K562 (cell line): ENCODE measurements at regions not wholly inside any gene's neighbourhood (a gene's known extent, or its start where the extent isn't known, plus 50 kb on each side); places are given as distances from the start of the nearest gene placed in this dataset.
A peak's percentile ranks its signal among the peaks of the same experiment; 100 is the strongest.

Experiments used
- ATAC-seq: fragments of 200-7000 bp; cut with Tn5 transposase; 3 replicates; pipeline ENCODE4 v1.9.1; 2020; ENCODE audit warnings: moderate library complexity
- BruUV-seq: library from RNA; stranded (reverse); fragments of 400-500 nt; replicated peaks from 2 replicates; lab custom pipeline; 2021; lab: Mats Ljungman, UMichigan
- CTCF ChIA-PET: fragments of 300-600 bp; formaldehyde crosslinking; extraction: SDS; loops from one replicate; lab custom pipeline; 2021; ENCODE audit warnings: low intra/inter-chr PET ratio; lab: Yijun Ruan, JAX
- POLR2A ChIA-PET: fragments of 300-600, 350-650 bp; sonication (Branson Sonifier 250); formaldehyde crosslinking; extraction: SDS; loops from one replicate; lab custom pipeline; 2021; ENCODE audit warnings: antibody characterized with exemption, inconsistent platforms; lab: Yijun Ruan, JAX
- DNase-seq, 4 experiments: peaks; one replicate each; pipeline versions ENCODE4 v3.0.0 to v3.0.0-alpha.2; 2011 to 2018; ENCODE audit warnings: low spot score in 3 of 4, mixed read lengths in 3 of 4; ENCODE audit errors: extremely low read depth in 1 of 4
- FAIRE-seq: peaks from 2 replicates; lab custom pipeline; 2011; peaks lifted over from hg19 to GRCh38; lab: Jason Lieb, UNC
- H2AFZ ChIP-seq: 2 replicates; pipeline ENCODE4 v1.6.0; 2011; ENCODE audit warnings: low read depth, low read length, control low read depth, inconsistent platforms
- H3K27ac ChIP-seq: fragments of 200-600 bp; 3 replicates; pipeline ENCODE4 v1.8.0; 2011; ENCODE audit warnings: low read depth, mild to moderate bottlenecking, control low read depth, inconsistent platforms, low read length, moderate library complexity, mixed read lengths; ENCODE audit errors: extremely low read depth
- H3K27me3 ChIP-seq, 2 experiments: fragments of 300-600 bp in 1 of 2; 2 replicates in 1 of 2; 3 replicates in 1 of 2; pipeline versions ENCODE4 v1.6.0 to v1.8.0; 2011; ENCODE audit warnings: inconsistent platforms in 2 of 2, low read length in 2 of 2, mild to moderate bottlenecking in 1 of 2, mixed read lengths in 1 of 2, moderate library complexity in 1 of 2; ENCODE audit not compliant: control insufficient read depth in 2 of 2, insufficient read depth in 2 of 2
- H3K36me3 ChIP-seq: fragments of 300-600 bp; 3 replicates; pipeline ENCODE4 v1.8.0; 2011; ENCODE audit warnings: mild to moderate bottlenecking, low read length, inconsistent platforms; ENCODE audit not compliant: control insufficient read depth, insufficient read depth
- H3K4me1 ChIP-seq, 2 experiments: fragments of 200-600 bp in 1 of 2; replicated peaks in 1 of 2; 2 replicates in 1 of 2; 3 replicates in 1 of 2; pipeline versions ENCODE4 v1.5.1 to v1.8.0; 2011; ENCODE audit warnings: inconsistent platforms in 2 of 2, low read length in 2 of 2, mild to moderate bottlenecking in 1 of 2, mixed read lengths in 1 of 2, moderate library complexity in 1 of 2; ENCODE audit not compliant: control insufficient read depth in 2 of 2, insufficient read depth in 2 of 2
- H3K4me2 ChIP-seq: 2 replicates; pipeline ENCODE4 v1.6.1; 2011; ENCODE audit warnings: low read length, control low read depth, inconsistent platforms, mixed read lengths; ENCODE audit not compliant: insufficient read depth
- H3K4me3 ChIP-seq: fragments of 200-600 bp; sonication (generic), shearing (Covaris generic); 2 replicates; pipeline ENCODE4 v1.5.1; 2016; ENCODE audit warnings: control low read depth, inconsistent platforms
- H3K79me2 ChIP-seq: fragments of 200-600 bp; 3 replicates; pipeline ENCODE4 v1.8.0; 2011; ENCODE audit warnings: low read length, inconsistent platforms; ENCODE audit not compliant: control insufficient read depth, insufficient read depth
- H3K9ac ChIP-seq, 2 experiments: 2 replicates each; pipeline versions ENCODE4 v1.6.0 to v1.6.1; 2011; ENCODE audit warnings: low read depth in 2 of 2, low read length in 2 of 2, control low read depth in 1 of 2, inconsistent platforms in 1 of 2, mild to moderate bottlenecking in 1 of 2, mixed read lengths in 1 of 2; ENCODE audit not compliant: insufficient read depth in 1 of 2
- H3K9me1 ChIP-seq: one replicate; pipeline ENCODE4 v1.6.0; 2011; ENCODE audit warnings: inconsistent platforms, mild to moderate bottlenecking, low read length, moderate library complexity; ENCODE audit not compliant: control insufficient read depth, insufficient read depth
- H3K9me3 ChIP-seq: replicated peaks from 2 replicates; pipeline ENCODE4 v1.5.1; 2011; ENCODE audit warnings: low read depth, low read length, inconsistent platforms; ENCODE audit not compliant: control insufficient read depth, insufficient read depth
- H4K20me1 ChIP-seq: replicated peaks from 2 replicates; pipeline ENCODE4 v1.6.1; 2011; ENCODE audit warnings: low read length, inconsistent platforms, mixed read lengths; ENCODE audit not compliant: control insufficient read depth, insufficient read depth
- ARID1B ChIP-seq: fragments of 450-650 bp; IDR thresholded peaks from 2 replicates; pipeline ENCODE4 v1.6.1; 2016; ENCODE audit warnings: antibody characterized with exemption, mild to moderate bottlenecking, inconsistent platforms
- ATF7 ChIP-seq: fragments of 450-650 bp; IDR thresholded peaks from 2 replicates; pipeline ENCODE4 v1.7.1; 2014; ENCODE audit warnings: mild to moderate bottlenecking, moderate library complexity
- C11orf30 ChIP-seq: fragments of 450-650 bp; IDR thresholded peaks from 2 replicates; pipeline ENCODE4 v1.6.1; 2016; ENCODE audit warnings: low read depth, mild to moderate bottlenecking
- CHD4 ChIP-seq: fragments of 200-600 bp; sonication (generic); IDR thresholded peaks from 3 replicates; pipeline ENCODE4 v1.6.1; 2012; ENCODE audit warnings: low read depth, mild to moderate bottlenecking, mixed read lengths, low read length, inconsistent platforms; ENCODE audit not compliant: insufficient read depth, insufficient replicate concordance, poor library complexity, severe bottlenecking
- DNMT1 ChIP-seq: fragments of 450-650 bp; IDR thresholded peaks from 2 replicates; pipeline ENCODE4 v1.6.1; 2016; ENCODE audit warnings: antibody characterized with exemption, mild to moderate bottlenecking
- ETS2 ChIP-seq: IDR thresholded peaks from 2 replicates; pipeline ENCODE4 v1.6.1; 2016; ENCODE audit warnings: borderline replicate concordance, missing genetic modification characterization, mild to moderate bottlenecking, moderate library complexity, missing compliant biosample characterization; ENCODE audit not compliant: poor library complexity, severe bottlenecking
- FOXA3 ChIP-seq, 2 experiments: fragments of 450-650 bp in 1 of 2; sonication (generic) in 1 of 2; formaldehyde crosslinking; IDR thresholded peaks in 1 of 2; conservative IDR thresholded peaks in 1 of 2; 2 replicates each; pipeline versions ENCODE4 v1.4.0 to v1.8.0; 2020 to 2022; ENCODE audit warnings: mild to moderate bottlenecking in 2 of 2, missing genetic modification reagents in 1 of 2
- FOXK1 ChIP-seq: sonication (generic); formaldehyde crosslinking; IDR thresholded peaks from 2 replicates; pipeline ENCODE4 v1.8.0; 2022; ENCODE audit warnings: missing genetic modification reagents, mild to moderate bottlenecking, borderline replicate concordance
- HMBOX1 ChIP-seq: sonication (generic); IDR thresholded peaks from 2 replicates; pipeline ENCODE4 v1.6.1; 2016
- KAT7 ChIP-seq: sonication (generic); formaldehyde crosslinking; IDR thresholded peaks from 2 replicates; pipeline ENCODE4 v1.8.0; 2022; ENCODE audit warnings: missing genetic modification reagents, mild to moderate bottlenecking, borderline replicate concordance
- MAFF ChIP-seq: IDR thresholded peaks from 2 replicates; pipeline ENCODE4 v1.6.1; 2012; ENCODE audit warnings: low read length, improper control_type of control experiment
- MAFG ChIP-seq: fragments of 450-650 bp; conservative IDR thresholded peaks from 2 replicates; pipeline ENCODE4 v1.6.1; 2016; ENCODE audit warnings: missing genetic modification characterization, missing compliant biosample characterization
- MECOM ChIP-seq: fragments of 250-450 bp; sonication (Bioruptor Pico); IDR thresholded peaks from 2 replicates; pipeline ENCODE4 v1.8.0; 2022; ENCODE audit warnings: inconsistent platforms
- MYNN ChIP-seq, 2 experiments: sonication (generic); formaldehyde crosslinking in 1 of 2; IDR thresholded peaks; 2 replicates each; pipeline versions ENCODE4 v1.5.0 to v1.6.1; 2016 to 2020; ENCODE audit warnings: antibody characterized with exemption in 1 of 2, missing genetic modification reagents in 1 of 2
- PBX2 ChIP-seq, 2 experiments: IDR thresholded peaks in 1 of 2; conservative IDR thresholded peaks in 1 of 2; 2 replicates each; pipeline ENCODE4 v1.6.1; 2016; ENCODE audit warnings: low read depth in 2 of 2, mild to moderate bottlenecking in 1 of 2, missing compliant biosample characterization in 1 of 2, missing genetic modification characterization in 1 of 2, moderate library complexity in 1 of 2
- SIN3B ChIP-seq: fragments of 450-650 bp; IDR thresholded peaks from 2 replicates; pipeline ENCODE4 v1.6.1; 2017; ENCODE audit warnings: low read depth, mild to moderate bottlenecking, moderate library complexity
- SLC30A9 ChIP-seq: fragments of 250-450 bp; sonication (Bioruptor Pico); IDR thresholded peaks from 2 replicates; pipeline ENCODE4 v1.8.0; 2022; ENCODE audit warnings: mild to moderate bottlenecking, moderate library complexity
- USF2 ChIP-seq: sonication (generic); formaldehyde crosslinking; IDR thresholded peaks from 2 replicates; pipeline ENCODE4 v1.5.0; 2020; ENCODE audit warnings: missing genetic modification reagents
- ZC3H4 ChIP-seq: sonication (generic); formaldehyde crosslinking; IDR thresholded peaks from 2 replicates; pipeline ENCODE4 v1.9.0; 2021; ENCODE audit warnings: missing genetic modification reagents, borderline replicate concordance
- ZNF197 ChIP-seq: fragments of 200-800 bp; sonication (Bioruptor generic); IDR thresholded peaks from 2 replicates; pipeline ENCODE4 v1.6.1; 2016; ENCODE audit warnings: low read depth, missing genetic modification characterization, missing compliant biosample characterization
- WGBS: fragments of 100-300 bp; shearing (Covaris generic); methylation state at CpG from one replicate; pipeline ENCODE4 v1.1.6; 2016; ENCODE audit warnings: low coverage, mixed read lengths; ENCODE audit not compliant: insufficient coverage; ENCODE audit errors: missing lambda C conversion rate; 5-methylcytosine and 5-hydroxymethylcytosine counted together
- in situ Hi-C: fragments of 300-500 bp; cut with MboI; formaldehyde crosslinking; loops from 4 replicates; pipeline ENCODE4 v1.15.0; 2018; ENCODE audit warnings: inconsistent platforms, mixed read lengths
- intact Hi-C: fragments of 100-400 bp; cut with micrococcal nuclease; formaldehyde crosslinking; loops from 2 replicates; pipeline ENCODE4 v1.14.2; 2022

GRCh38 chr7:108650467-108650866, 80.8 kb downstream of the DNAJB9 start:
- H3K79me2 ChIP-seq, result no peaks in the 10 kb centered on the region
- H4K20me1 ChIP-seq, result no peaks in the 10 kb centered on the region
- ATAC-seq (no peak; the same call in 2 of the 3 replicates), DNase-seq (no peak), FAIRE-seq (no peak)
- H3K9me1 ChIP-seq, result no peaks in the 10 kb centered on the region
- H3K27me3 ChIP-seq, result no peaks in the 10 kb centered on the region
- no peak overlapping the region for H3K4me3 ChIP-seq
- BruUV-seq, result no TSS peak
- no peak overlapping the region for H3K27ac ChIP-seq
- CTCF ChIA-PET, result no interaction called here
- H3K9ac ChIP-seq, result no peak overlapping the region
- H3K9me3 ChIP-seq, result no peaks in the 10 kb centered on the region
- intact Hi-C loops, result no loop called here
- in situ Hi-C loops, result no loop called here
- no peaks in the 10 kb centered on the region for H3K4me1 ChIP-seq
- H2AFZ ChIP-seq, result no peak overlapping the region
- H3K36me3 ChIP-seq, result no peaks in the 10 kb centered on the region
- WGBS, result 0% methylated on average over 1 of the region's 1 CpG
- H3K4me2 ChIP-seq, result no peak overlapping the region
- POLR2A ChIA-PET, result no interaction called here
- no peak for TF ChIP-seq SLC30A9 (CRISPR knock-in tag)
- TF ChIP-seq USF2, result no peak
- TF ChIP-seq MAFF, result peak; percentile 82
- no peak for TF ChIP-seq HMBOX1
- no peak for TF ChIP-seq MECOM (CRISPR knock-in tag)
- TF ChIP-seq CHD4, result no peak
- TF ChIP-seq MYNN (IDR thresholded peaks at IDR 0.05), result no peak
- TF ChIP-seq MYNN (CRISPR knock-in tag; IDR thresholded peaks at IDR 0.05), result no peak
- no peak for TF ChIP-seq SIN3B
- no peak for TF ChIP-seq ATF7
- no peak for TF ChIP-seq ZNF197 (CRISPR knock-in tag)
- no peak for TF ChIP-seq PBX2 (CRISPR knock-in tag; IDR thresholded peaks at IDR 0.05; ENCODE audit: low read depth)
- TF ChIP-seq PBX2 (tag; conservative IDR thresholded peaks at IDR 0.05; ENCODE audit: low read depth), result peak; percentile 59
- TF ChIP-seq FOXA3 (CRISPR knock-in tag; conservative IDR thresholded peaks at IDR 0.05 in 1 of 2, IDR thresholded peaks at IDR 0.05 in 1 of 2), result no peak
- no peak for TF ChIP-seq KAT7 (CRISPR knock-in tag)
- peak; percentile 80 for TF ChIP-seq C11orf30
- TF ChIP-seq FOXK1 (CRISPR knock-in tag), result no peak
- TF ChIP-seq ARID1B, result peak; percentile 11; the same call in 1 of the 2 replicates
- TF ChIP-seq MAFG (tag), result peak; percentile 92
- TF ChIP-seq DNMT1, result no peak
- TF ChIP-seq ZC3H4 (CRISPR knock-in tag), result no peak
- no peak for TF ChIP-seq ETS2
